ENCODE measurements at regions not wholly inside any gene's neighbourhood (a gene's known extent, or its start where the extent isn't known, plus 50 kb on each side); places are given as distances from the start of the nearest gene placed in this dataset.

- CTCF ChIA-PET: no interaction called here
- Histone ChIP-seq H3K36me3 (ENCODE audit: insufficient read depth, low read length, poor library complexity, severe bottlenecking) (no peaks in the 10 kb centered on the region), H3K4me3 (ENCODE audit: low read depth, low read length, poor library complexity, severe bottlenecking) (no peak overlapping the region), H3K9me3 (ENCODE audit: low read depth, low read length, poor library complexity, severe bottlenecking) (no peaks in the 10 kb centered on the region), H3K27me3 (replicated peaks; ENCODE audit: insufficient read depth, low read depth, low read length, poor library complexity) (no peaks in the 10 kb centered on the region), H3K4me1 (ENCODE audit: insufficient read depth, low read length, poor library complexity, severe bottlenecking) (no peaks in the 10 kb centered on the region), H3K27ac (ENCODE audit: low read depth, low read length, poor library complexity, severe bottlenecking) (no peak overlapping the region)
- DNase-seq (ENCODE audit: low spot score): no peak
- BruUV-seq (replicated peaks): no TSS peak
- POLR2A ChIA-PET (ENCODE audit: low non-redundant PET): no interaction called here
- intact Hi-C loops (cut with micrococcal nuclease; ENCODE audit: unreplicated experiment): no loop called here
- TF ChIP-seq, protein P1, sequence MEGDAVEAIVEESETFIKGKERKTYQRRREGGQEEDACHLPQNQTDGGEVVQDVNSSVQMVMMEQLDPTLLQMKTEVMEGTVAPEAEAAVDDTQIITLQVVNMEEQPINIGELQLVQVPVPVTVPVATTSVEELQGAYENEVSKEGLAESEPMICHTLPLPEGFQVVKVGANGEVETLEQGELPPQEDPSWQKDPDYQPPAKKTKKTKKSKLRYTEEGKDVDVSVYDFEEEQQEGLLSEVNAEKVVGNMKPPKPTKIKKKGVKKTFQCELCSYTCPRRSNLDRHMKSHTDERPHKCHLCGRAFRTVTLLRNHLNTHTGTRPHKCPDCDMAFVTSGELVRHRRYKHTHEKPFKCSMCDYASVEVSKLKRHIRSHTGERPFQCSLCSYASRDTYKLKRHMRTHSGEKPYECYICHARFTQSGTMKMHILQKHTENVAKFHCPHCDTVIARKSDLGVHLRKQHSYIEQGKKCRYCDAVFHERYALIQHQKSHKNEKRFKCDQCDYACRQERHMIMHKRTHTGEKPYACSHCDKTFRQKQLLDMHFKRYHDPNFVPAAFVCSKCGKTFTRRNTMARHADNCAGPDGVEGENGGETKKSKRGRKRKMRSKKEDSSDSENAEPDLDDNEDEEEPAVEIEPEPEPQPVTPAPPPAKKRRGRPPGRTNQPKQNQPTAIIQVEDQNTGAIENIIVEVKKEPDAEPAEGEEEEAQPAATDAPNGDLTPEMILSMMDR (conservative IDR thresholded peaks at IDR 0.05; ENCODE audit: low read depth, low read length): no peak
- no peak for TF ChIP-seq EZH2 (IDR thresholded peaks at IDR 0.05; ENCODE audit: borderline replicate concordance, low read depth, low read length, poor library complexity, severe bottlenecking)
Observed at GRCh38 chr12:38101753-38102152, 214.8 kb upstream of the ALG10B start.

DNA sequence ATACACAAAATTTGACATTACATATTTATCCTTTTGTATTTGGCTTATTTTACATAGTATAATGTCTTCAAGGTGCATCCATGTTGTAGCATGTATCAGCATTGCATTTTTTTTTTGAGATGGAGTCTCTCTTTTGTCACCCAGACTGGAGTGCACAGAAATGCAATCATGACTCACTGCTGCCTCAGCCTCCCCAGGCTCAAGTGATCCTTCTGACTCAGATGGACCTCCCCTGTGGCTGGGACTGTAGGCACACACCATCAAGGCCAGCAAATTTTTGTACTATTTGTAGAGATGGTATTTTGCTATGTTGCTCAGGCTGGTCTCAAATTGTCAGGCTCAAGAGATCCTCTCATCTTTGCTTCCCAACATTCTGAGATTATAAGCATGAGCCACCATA, 214.4 kb upstream of the ALG10B start:
- Histone ChIP-seq H3K9me3 (ENCODE audit: low read depth, low read length, poor library complexity, severe bottlenecking) (peaks cover 2% of the 10 kb centered on the region), H3K4me3 (ENCODE audit: low read depth, low read length, poor library complexity, severe bottlenecking) (no peak overlapping the region), H3K27me3 (replicated peaks; ENCODE audit: insufficient read depth, low read depth, low read length, poor library complexity) (no peaks in the 10 kb centered on the region), H3K36me3 (ENCODE audit: insufficient read depth, low read length, poor library complexity, severe bottlenecking) (no peaks in the 10 kb centered on the region), H3K27ac (ENCODE audit: low read depth, low read length, poor library complexity, severe bottlenecking) (no peak overlapping the region), H3K4me1 (ENCODE audit: insufficient read depth, low read length, poor library complexity, severe bottlenecking) (no peaks in the 10 kb centered on the region)
- ChIA-PET CTCF (no interaction called here), POLR2A (ENCODE audit: low non-redundant PET) (no interaction called here)
- BruUV-seq (replicated peaks): no TSS peak
- DNase-seq (ENCODE audit: low spot score): no peak
- TF ChIP-seq, protein P1 (conservative IDR thresholded peaks at IDR 0.05; ENCODE audit: low read depth, low read length): no peak
- no peak for TF ChIP-seq EZH2 (IDR thresholded peaks at IDR 0.05; ENCODE audit: borderline replicate concordance, low read depth, low read length, poor library complexity, severe bottlenecking)
- intact Hi-C loops (cut with micrococcal nuclease; ENCODE audit: unreplicated experiment): no loop called here

GRCh38 chr12:38110026-38110699, 206.4 kb upstream of the ALG10B start:
- Histone ChIP-seq H3K36me3 (ENCODE audit: insufficient read depth, low read length, poor library complexity, severe bottlenecking) (no peaks in the 10 kb centered on the region), H3K27ac (ENCODE audit: low read depth, low read length, poor library complexity, severe bottlenecking) (no peak overlapping the region), H3K4me1 (ENCODE audit: insufficient read depth, low read length, poor library complexity, severe bottlenecking) (no peaks in the 10 kb centered on the region), H3K4me3 (ENCODE audit: low read depth, low read length, poor library complexity, severe bottlenecking) (no peak overlapping the region), H3K27me3 (replicated peaks; ENCODE audit: insufficient read depth, low read depth, low read length, poor library complexity) (no peaks in the 10 kb centered on the region), H3K9me3 (ENCODE audit: low read depth, low read length, poor library complexity, severe bottlenecking) (peaks cover 13% of the 10 kb centered on the region)
- intact Hi-C loops (cut with micrococcal nuclease; ENCODE audit: unreplicated experiment): no loop called here
- ChIA-PET CTCF (no interaction called here), POLR2A (ENCODE audit: low non-redundant PET) (no interaction called here)
- TF ChIP-seq EZH2 (IDR thresholded peaks at IDR 0.05; ENCODE audit: borderline replicate concordance, low read depth, low read length, poor library complexity, severe bottlenecking): no peak
- TF ChIP-seq, protein P1 (conservative IDR thresholded peaks at IDR 0.05; ENCODE audit: low read depth, low read length): no peak
- no peak for DNase-seq (ENCODE audit: low spot score)
- BruUV-seq (replicated peaks): no TSS peak

All from A673 (cell line).